NCI-H1694 treated with DMSO at 0.1 percent for 48 hours (cell line): ENCODE measurements at regions not wholly inside any gene's neighbourhood (a gene's known extent, or its start where the extent isn't known, plus 50 kb on each side); places are given as distances from the start of the nearest gene placed in this dataset.
A peak's percentile ranks its signal among the peaks of the same experiment; 100 is the strongest.

ENCODE experiments used
- DNase-seq: peaks from one replicate; lab custom pipeline; 2025; lab: John Stamatoyannopoulos, UW

GRCh38 chr1:38332649-38333310, 286.2 kb upstream of the POU3F1 start:
- no peak for DNase-seq

DNA sequence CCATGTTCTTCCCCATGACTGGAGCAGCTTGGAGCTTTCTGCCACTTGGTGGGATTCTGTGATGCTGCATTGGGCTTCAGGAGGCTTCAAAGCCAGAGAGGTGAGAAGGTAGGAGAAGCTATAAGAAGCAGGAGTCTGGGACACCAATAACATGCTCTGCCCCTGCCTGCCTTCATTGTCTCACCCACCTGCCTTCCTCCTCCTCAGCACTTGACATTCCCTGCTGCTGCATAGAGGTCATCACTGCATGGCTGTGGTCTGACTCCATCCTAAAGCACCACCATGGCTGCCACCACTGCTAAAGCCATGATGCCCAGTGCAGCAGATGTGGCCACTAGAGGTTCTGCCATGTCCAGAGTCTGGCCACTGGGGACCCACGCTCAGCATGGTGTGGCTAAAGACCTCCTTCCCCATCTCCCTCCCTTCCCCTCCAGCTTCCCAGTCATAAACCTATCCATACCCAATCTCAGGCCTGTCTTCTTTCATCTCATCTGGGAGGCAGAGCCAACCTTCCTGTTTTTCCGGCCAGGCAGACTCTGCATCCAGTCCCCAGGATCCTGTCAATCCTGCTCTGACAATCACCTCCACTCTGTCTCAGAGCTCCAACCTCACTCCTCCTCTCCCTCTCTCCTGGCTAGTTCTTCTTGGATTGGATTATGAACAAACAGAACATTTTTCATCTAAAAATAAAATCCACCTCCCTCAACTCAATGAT, 285.1 kb upstream of the POU3F1 start:
- DNase-seq: no peak

- DNase-seq: no peak
Measured at GRCh38 chr1:38330799-38331198, 284.2 kb upstream of the POU3F1 start.

DNA sequence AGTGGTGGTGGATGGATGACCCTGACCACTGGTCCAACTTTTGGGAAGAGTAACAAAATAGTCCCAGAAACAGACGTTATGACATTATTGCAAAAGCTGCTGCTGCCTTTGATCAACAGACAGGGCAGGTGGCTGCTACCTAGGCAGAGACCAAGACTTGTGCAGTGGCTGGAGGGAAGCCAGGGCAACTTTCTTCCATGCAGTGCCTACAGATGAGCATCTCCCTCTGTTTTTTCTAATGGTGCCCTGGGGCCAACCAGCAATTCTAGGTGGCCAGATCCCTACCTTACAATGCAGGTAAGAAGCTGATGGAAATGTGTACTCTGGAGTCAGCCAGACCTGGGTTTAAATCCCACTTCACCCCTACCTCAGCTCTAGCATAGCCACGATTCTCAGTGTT, 283.1 kb upstream of the POU3F1 start:
- no peak for DNase-seq

DNA sequence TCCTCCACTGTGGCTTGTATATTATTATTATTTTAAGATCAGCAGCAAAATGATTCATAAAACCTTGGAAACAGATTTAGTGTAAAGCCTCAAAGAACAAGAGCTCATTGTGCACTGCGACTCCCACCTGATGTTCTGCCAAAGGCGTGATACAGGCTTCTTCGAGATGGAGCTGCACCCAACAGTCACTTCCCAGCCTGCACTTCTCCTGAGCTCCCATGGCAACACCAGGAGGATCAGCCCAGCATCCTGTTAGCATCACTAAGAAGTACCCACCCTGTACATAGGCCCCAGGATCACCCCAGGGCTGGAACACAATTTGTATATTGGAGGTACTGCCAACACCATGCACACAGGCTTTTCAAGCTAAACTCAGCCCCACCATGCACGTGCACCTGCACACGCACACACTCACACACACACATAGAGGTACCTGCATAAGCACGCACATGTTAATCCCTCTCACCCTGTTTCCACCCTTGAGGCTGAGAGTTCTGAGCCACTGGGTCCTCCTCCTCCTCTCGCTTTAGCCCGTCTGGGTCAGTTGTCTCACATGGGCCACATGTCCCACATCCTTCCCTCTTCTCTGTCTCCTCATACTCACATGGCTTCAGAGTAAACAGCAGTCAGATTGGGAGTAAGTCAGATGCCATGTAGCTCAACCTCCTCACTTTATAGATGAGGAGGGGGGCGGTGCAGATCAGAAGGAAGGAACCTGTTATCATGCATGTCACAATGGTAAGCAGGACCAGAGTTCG, 281.9 kb upstream of the POU3F1 start:
- DNase-seq: no peak

DNA sequence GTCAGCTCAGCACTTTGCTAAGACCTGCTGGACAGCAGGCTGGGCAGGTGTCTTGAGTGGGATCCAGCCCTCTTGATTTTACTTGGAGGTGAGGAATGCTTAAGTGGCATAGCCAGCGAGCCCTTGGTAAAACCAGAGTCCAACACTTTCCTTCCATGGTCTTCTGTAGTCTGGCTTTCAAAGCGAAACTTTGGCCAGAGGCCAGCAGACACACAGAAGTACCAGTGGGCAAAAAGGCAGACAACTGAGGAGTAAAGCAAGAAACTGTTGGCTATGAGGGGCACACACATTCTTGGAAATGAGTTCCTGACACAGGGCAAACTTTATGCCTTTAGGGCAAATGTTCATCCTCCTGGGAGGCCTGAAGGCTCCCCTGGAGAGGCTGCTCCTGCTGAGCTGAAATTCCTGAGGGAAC, 281.0 kb upstream of the POU3F1 start:
- no peak for DNase-seq

- no peak for DNase-seq
Measured at GRCh38 chr1:38326856-38327255, 280.3 kb upstream of the POU3F1 start.

DNA sequence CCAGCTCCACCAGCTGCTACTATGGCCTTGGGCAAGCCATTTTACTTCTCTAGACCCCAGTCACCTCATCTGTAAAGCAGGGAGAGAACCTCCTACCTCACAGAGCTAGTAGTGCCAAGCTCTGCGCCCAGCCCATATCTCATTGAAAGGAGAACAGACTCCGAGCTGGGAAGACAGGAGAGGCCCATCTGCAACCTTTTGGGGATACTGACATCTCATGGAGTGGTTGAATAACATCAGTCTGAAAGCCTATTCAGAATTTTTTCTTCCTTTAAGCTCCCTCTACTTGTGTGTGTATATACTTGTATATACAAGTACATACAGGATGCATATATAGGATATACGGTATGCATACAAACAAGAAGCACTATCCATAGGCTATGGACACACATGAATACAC, 279.5 kb upstream of the POU3F1 start:
- DNase-seq: no peak

- DNase-seq: no peak
Measured at GRCh38 chr1:38312753-38313152, 266.2 kb upstream of the POU3F1 start.

DNA sequence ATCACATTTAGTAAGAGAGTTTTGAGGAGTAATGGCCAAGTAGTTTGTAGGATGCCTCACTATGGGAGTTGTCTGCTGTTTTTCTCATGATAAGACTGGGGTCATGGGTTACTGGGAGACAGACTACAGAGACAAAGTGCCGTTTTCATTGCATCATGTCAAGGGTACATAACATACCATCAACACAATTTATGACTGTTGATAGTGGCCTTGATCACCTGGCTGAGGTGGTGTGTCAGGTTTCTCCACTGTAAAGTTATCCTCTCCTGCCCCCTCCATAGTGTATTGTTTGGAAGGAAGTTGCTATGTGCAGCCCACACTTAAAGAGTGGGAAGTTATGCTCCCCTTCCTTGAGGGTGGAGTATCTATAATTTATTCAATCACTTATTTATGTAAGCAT, 263.5 kb upstream of the POU3F1 start:
- DNase-seq: no peak

- peak; percentile 12 for DNase-seq
Measured at GRCh38 chr1:38308780-38309179, 262.2 kb upstream of the POU3F1 start.

DNA sequence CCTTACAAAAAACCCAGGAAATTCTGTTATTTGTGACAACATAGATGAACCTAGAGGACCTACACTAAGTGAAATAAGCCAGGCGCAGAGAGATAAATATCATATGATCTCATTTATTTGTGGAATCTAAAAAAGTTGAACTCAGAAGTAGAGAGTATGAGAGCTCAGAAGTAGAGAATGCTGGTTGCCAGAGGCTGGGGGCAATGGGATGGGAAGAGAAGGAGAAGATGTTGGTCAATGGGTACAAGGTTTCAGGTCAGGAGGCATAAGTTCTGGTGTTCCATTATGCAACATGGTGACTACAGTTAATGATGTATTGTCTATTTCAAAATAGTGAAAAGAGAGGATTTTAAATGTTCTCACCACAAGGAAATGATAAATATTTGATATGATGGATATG, 259.1 kb upstream of the POU3F1 start:
- no peak for DNase-seq

DNA sequence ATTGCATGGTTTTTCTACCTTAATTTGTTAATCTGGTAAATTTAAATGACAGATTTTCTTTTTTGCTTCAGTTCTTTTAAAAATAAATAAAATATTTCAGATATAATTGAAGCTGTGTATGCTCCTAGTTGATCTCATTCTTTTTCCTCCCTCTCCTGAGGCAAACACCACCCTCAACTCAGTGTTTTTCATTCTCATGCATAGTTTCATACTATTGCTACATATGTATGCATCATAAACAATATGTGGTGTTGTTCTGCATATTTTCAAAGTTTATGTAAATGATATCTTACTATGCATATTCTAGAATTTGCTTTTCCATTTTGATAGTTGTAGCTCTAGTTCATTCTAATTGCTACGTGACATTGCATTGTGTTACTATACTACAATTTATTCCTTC, 257.2 kb upstream of the POU3F1 start:
- no peak for DNase-seq

DNA sequence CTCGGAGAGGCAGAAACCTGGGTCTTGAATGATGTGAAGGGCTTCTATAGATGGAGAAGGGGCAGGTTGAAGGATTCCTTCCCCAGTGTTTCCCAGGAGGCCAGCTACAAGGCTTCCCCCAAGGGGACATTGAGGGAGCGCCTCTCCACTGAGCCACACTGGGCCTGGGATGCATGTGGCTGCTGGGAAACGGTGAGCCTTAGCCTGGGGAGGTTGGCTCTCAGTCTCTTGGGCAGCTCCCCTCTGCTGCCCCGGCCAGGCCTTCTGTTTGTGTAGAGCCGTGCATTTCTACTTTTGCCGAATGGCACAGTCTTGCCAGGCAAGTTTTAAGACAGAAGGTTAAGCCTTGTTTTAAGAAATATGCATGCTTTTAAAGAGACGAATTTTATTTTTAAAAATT, 254.4 kb upstream of the POU3F1 start:
- DNase-seq: no peak

DNA sequence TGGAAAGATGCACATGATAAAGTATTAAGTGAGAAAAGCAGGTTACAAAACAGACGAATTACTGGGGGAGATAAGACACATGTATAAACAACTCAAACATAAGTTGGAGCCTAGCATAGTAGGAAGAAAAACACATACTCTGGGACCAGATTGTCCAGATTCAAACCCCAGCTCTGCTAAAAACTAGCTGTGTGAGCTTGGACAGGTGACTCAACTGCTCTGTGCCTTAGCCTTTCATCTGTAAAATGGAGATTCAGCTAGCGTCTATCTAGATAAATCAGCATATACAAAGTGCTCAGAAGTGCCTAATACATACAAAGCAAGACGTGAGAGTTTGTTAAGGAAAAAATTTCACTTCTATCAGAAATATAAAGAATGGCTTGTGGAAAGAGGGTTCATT, 254.0 kb upstream of the POU3F1 start:
- DNase-seq: no peak

DNA sequence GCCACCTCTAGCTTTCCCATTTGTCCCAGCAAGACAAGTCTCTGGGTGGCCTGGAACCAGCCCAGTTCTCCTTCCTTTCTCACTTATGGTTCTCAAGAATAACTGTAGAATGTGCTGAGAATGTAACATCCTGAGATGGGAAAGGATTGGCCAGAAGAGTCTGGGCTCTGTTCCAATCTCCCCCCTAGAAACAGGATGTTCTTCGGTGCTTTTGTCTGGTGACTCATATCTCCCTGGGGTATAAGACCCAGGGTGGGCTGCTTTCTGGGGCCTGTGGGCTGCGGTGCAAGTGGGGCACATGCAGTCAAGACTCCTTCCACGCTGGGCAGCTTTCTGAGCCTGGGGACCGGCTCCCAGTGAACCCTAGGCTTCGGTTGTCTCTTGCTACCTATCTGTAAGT, 251.2 kb upstream of the POU3F1 start:
- DNase-seq: no peak

- DNase-seq: no peak
Measured at GRCh38 chr1:38297246-38297645, 250.7 kb upstream of the POU3F1 start.

GRCh38 chr1:38296047-38296446, 249.5 kb upstream of the POU3F1 start:
- no peak for DNase-seq

DNA sequence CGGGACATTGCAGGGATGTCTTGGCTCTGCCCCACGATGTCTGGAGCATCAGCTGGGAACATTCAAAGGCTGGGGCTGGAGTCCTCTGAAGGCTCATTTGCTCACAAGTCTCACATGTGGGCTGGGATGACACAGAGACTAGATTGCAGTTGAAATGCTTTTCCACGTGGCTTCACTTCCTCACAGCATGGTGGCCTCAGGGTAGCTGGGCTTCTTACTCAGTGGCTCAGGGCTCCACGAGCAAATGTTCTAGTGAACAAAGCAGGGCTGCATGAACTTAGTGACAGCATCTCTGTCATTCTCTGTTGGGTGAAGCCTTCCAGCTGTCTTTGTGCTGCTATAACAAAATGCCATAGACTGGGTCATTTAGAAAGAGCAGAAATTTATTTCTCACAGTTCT, 247.0 kb upstream of the POU3F1 start:
- DNase-seq: no peak

DNA sequence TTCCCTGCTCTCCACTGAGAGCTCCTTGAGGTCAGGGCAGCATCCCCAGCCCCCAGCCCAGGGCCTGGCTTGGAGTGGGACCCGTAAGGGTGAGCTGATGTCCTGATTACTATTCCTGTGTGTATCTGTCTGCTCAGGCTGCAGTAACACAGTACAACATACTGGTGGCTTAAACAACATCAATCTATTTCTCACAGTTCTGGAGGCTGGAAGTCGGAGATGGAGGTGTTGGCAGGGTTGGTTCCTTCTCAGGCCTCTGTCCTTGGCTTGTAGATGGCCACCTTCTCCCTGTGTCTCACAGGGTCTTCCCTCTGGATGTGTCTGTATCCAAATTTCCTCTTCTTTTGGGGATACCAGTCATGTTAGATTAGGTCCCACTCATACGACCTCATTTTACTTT, 246.4 kb upstream of the POU3F1 start:
- no peak for DNase-seq

GRCh38 chr1:38291906-38292521, 245.4 kb upstream of the POU3F1 start:
- DNase-seq: no peak

DNA sequence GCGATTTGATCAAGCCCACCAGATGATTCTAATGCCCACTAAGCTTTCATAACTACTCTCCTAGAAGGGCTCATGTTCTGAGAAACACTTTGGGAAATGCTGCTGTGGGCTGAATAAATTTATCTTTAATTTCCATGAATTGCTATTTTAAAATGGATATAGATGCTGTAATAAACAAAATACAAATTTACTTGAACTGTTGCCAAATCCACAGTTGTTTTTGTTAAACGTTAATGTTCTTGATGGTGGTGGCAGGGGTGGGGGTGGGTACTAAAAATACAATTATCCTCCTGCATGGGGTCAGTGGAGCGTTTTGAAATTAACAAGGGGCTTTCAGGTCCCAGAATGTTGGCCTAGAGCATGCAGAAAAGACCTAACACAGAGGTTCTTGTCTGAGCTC, 244.7 kb upstream of the POU3F1 start:
- no peak for DNase-seq

DNA sequence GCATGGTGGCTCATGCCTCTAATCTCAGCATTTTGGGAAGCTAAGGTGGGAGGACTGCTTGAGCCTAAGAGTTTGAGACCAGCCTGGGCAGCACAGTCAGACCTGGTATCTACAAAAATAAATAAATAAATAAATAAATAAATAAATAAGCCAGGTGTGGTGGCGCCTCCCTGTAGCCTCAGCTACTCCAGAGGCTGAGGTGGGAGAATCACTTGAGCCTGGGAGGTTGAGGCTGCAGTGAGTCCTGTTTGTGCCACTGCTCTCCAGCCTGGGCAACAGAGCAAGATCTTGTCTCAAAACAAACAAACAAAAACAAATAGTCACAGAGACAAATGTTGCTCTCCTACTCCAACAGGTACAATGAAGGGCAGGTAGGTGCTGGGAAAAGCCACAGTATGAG, 242.4 kb upstream of the POU3F1 start:
- no peak for DNase-seq
